Stimulated activated naive CD8-positive, alpha-beta T cell treated with anti-CD3 and anti-CD28 coated beads, Interleukin-15, Interleukin-2, amounts not matched to agents 100 ng/mL and 50 ng/mL, for 24 hours (primary cell): ENCODE measurements at regions not wholly inside any gene's neighbourhood (a gene's known extent, or its start where the extent isn't known, plus 50 kb on each side); places are given as distances from the start of the nearest gene placed in this dataset.

Experiments used
- H3K27ac Mint-ChIP-seq: one replicate; pipeline ENCODE4 v1.8.0; 2021; ENCODE audit warnings: mild to moderate bottlenecking, mixed read lengths
- H3K27me3 Mint-ChIP-seq: one replicate; pipeline ENCODE4 v1.8.0; 2021; ENCODE audit warnings: mixed read lengths
- H3K36me3 Mint-ChIP-seq: one replicate; pipeline ENCODE4 v1.8.0; 2021; ENCODE audit warnings: low read depth, mixed read lengths
- H3K4me1 Mint-ChIP-seq: one replicate; pipeline ENCODE4 v1.8.0; 2021; ENCODE audit warnings: low read depth, mixed read lengths
- H3K4me3 Mint-ChIP-seq: one replicate; pipeline ENCODE4 v1.8.0; 2021; ENCODE audit warnings: mild to moderate bottlenecking, mixed read lengths
- H3K9me3 Mint-ChIP-seq: one replicate; pipeline ENCODE4 v1.8.0; 2021; ENCODE audit warnings: mixed read lengths

DNA sequence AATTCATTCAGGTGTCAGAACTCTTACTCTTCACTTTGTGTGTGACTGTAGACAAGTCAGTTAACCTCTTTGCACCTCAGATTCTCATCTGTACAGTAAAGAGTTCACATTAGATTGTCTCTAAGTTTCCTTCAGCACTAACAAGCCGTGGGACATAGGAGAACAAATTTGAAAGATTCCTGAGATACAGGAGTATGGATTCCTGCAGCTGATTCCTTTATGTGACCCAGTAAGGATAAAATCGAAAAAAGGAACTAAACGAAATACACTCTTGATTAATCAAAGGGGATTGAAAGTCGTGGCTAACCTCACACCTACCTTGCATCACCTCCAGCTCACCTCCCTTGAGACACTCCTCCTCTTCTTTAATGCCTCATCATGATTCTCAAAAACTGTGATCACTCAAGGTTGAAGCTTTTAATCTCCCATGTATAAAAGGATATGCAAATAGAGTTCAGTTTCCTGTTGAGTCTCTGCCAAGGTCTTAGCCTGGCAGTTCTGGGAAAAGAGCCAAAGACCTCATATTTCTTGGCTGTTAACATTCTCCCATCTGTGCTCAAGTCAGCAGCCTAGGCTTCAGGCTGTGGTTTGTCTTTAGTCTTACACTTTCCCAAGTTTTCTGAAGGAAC, 156.6 kb downstream of the DAD1 start:
- no peaks in the 10 kb centered on the region for H3K27me3 Mint-ChIP-seq
- no peaks in the 10 kb centered on the region for H3K9me3 Mint-ChIP-seq
- H3K4me3 Mint-ChIP-seq: no peak overlapping the region
- peaks cover 36% of the 10 kb centered on the region for H3K4me1 Mint-ChIP-seq
- H3K27ac Mint-ChIP-seq: no peak overlapping the region
- no peaks in the 10 kb centered on the region for H3K36me3 Mint-ChIP-seq

DNA sequence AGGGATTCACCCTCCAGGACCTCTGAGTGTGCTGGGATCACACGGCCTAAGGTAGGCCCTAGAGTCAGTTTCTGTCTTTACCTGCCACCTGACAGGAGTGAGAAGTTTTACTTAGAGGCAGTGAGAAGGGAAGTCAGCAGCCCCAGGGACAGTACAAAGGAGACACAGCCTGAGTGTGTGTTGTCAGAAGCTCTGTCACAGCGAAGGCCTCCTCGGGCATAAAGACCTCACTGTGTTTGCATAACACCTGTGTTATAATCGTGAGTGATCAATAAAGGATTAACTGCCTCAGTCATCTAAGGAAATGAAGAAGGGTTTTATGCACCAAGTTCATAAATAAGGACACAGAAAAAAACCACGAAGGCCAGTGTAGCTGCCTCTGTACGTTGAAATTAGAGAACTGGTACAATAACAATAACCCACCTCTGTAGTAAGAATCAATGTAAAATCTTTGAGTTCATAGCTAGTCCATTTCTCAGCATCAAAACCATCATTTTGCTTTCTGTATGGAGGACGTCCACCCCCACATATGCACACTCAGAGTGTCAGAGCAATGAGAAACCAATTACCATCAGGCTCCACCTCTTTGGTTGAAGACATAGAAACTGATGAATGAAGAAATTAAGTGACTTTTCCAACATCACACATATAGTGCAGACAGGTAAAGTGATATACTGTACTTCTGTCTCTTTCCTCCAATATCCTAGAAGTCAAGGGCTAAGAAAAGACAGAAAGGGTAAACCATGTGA, 159.3 kb downstream of the DAD1 start:
- Mint-ChIP-seq H3K4me3 (no peak overlapping the region), H3K27me3 (no peaks in the 10 kb centered on the region), H3K27ac (no peak overlapping the region), H3K9me3 (no peaks in the 10 kb centered on the region), H3K36me3 (no peaks in the 10 kb centered on the region), H3K4me1 (peaks cover 36% of the 10 kb centered on the region)

DNA sequence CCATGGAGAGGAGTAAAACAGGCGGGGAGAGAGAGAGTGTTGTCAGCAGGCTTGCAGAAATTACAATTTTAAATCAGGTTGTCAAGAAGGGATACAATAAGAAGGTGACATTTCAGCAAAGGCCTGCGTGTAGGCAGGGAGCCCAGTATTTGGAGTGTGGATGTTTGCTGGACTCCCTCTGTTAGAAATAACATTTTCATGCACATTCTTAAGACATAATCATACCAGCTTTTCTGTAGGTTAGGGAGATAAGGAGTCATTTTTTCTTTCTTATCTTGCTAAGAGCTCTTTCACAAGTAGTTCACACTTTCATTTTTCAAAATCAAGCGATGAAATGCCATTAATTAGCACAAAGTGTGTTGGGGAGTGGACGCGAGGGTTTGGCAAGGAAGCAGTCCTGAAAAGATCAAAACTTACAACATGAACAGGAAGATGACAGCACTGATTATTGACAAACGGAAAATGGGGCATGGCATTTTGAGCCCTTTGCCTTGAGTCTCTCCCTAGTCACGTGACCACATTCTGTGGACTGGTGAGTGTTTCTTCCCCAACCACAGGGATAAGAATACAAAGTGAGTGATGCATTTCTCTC, 160.2 kb downstream of the DAD1 start:
- no peak overlapping the region for H3K4me3 Mint-ChIP-seq
- no peaks in the 10 kb centered on the region for H3K27me3 Mint-ChIP-seq
- no peak overlapping the region for H3K27ac Mint-ChIP-seq
- no peaks in the 10 kb centered on the region for H3K9me3 Mint-ChIP-seq
- H3K4me1 Mint-ChIP-seq: peaks cover 37% of the 10 kb centered on the region
- no peaks in the 10 kb centered on the region for H3K36me3 Mint-ChIP-seq

DNA sequence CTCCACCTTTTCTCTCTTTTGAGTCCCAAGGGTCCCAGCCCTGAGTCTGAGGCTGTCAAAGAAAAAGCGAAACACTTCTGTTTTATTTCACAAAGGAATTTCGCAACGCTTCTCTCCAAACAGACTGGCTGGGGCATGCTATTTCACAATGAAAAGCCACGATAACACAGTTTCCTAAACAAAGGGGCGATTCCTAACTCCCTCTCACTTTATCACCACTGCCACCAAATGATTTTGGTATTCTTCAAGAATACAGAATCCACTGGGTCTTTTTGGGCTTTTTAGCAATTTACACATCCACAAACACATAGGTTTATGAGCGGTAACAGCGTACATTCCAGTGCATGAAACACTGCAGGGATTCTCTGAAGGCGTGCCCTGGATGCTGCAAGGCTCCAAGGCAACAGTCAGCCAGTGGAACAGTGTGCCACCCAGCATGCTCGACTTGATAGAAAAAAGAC, 161.2 kb downstream of the DAD1 start:
- Mint-ChIP-seq H3K4me1 (peaks cover 34% of the 10 kb centered on the region), H3K36me3 (no peaks in the 10 kb centered on the region), H3K4me3 (no peak overlapping the region), H3K27ac (no peak overlapping the region), H3K27me3 (no peaks in the 10 kb centered on the region), H3K9me3 (no peaks in the 10 kb centered on the region)

DNA sequence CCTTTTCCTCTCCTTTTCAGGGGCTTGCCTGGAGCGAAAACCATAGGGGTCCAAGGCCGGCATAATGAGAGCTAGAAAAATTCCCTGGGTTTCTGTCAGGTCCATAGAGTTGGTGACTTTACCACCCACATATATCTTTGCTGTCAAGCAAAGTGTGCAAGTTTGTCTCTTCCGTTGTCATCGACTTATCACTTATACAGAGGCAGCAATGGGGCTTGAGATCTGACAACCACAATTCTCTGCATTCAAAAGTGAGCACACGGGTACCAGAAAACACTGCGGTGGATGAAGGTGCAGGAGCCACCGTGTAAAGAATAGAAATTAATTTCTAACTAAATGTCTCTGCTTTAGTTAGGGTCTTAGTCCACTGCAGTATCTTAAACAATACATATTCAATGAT, 162.3 kb downstream of the DAD1 start:
- H3K36me3 Mint-ChIP-seq: no peaks in the 10 kb centered on the region
- H3K9me3 Mint-ChIP-seq: no peaks in the 10 kb centered on the region
- no peak overlapping the region for H3K4me3 Mint-ChIP-seq
- H3K27ac Mint-ChIP-seq: no peak overlapping the region
- H3K4me1 Mint-ChIP-seq: peaks cover 35% of the 10 kb centered on the region
- no peaks in the 10 kb centered on the region for H3K27me3 Mint-ChIP-seq

DNA sequence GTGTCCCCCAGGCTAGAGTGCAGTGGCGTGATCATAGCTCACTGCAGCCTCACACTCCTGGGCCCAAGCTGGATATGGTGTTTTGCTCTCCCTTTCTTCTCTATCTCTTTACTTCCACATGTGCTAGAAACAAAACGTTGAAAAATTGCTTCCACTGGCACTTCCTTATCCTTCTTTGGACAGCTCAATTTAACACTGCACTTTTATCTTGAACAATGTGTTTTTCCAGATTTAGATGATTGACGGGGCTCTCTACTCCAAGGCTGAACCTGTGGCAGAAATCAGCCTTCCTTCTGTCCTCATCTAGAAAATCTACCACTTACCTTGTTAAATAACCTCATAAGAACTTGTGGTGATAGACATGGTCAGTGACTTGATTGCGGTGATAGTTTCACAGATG, 165.1 kb downstream of the DAD1 start:
- Mint-ChIP-seq H3K36me3 (no peaks in the 10 kb centered on the region), H3K27me3 (no peaks in the 10 kb centered on the region), H3K27ac (no peak overlapping the region), H3K9me3 (no peaks in the 10 kb centered on the region), H3K4me1 (peaks cover 34% of the 10 kb centered on the region), H3K4me3 (no peak overlapping the region)

DNA sequence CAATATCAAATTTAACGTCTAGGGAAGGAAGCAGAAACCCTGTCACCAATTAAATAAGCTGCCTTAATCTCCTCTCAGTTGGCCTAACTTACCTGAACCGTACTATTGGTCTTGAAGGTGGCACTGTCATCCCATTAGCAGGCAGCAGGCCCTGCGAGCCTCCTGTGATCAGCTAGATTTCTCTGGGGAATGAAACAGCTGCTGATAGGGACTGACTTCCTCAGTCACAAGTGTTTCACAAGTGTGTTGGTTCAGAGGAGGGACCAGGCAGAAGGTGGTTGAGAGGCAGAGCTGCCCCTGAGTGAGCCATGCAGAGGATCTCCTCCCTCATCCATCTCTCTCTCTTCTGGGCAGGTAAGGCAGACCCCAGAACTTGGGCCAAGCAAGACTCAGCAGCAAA, 166.8 kb downstream of the DAD1 start:
- Mint-ChIP-seq H3K4me1 (peaks cover 30% of the 10 kb centered on the region), H3K4me3 (no peak overlapping the region)

DNA sequence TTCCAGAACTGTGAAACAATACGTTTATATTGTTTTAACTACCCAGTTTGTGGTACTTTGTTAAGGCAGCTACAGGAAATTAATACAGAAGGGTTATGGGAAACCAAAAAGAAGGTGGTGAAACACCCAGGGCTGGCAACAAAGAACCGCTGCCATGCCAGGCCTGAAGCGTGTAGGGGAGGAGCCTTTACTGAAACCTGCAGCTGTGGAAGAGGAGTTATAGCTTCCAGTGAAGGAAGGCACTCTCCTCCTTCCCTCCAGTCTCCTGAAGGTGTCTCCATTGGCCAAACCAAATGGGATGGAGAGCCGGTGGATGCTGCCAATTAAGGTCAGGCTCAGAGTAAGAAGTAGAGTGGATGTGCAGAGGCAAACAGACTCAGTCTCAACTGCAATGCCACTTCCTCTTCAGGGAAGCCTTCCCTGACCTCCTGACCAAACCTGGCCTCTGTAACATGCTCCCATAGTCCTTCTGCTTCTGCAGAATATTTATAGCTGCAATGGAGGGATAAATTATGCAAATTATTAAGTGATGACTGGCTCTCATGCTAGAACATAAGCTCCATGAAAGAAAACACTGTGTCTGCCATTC, 168.3 kb downstream of the DAD1 start:
- H3K36me3 Mint-ChIP-seq: no peaks in the 10 kb centered on the region
- H3K27ac Mint-ChIP-seq: no peak overlapping the region
- H3K4me3 Mint-ChIP-seq: no peak overlapping the region
- H3K9me3 Mint-ChIP-seq: no peaks in the 10 kb centered on the region
- H3K27me3 Mint-ChIP-seq: no peaks in the 10 kb centered on the region
- H3K4me1 Mint-ChIP-seq: peaks cover 28% of the 10 kb centered on the region

More for the DNA sequence above, 166.8 kb downstream of the DAD1 start:
- H3K36me3 Mint-ChIP-seq: no peaks in the 10 kb centered on the region
- no peaks in the 10 kb centered on the region for H3K9me3 Mint-ChIP-seq
- H3K27ac Mint-ChIP-seq: no peak overlapping the region
- no peaks in the 10 kb centered on the region for H3K27me3 Mint-ChIP-seq

DNA sequence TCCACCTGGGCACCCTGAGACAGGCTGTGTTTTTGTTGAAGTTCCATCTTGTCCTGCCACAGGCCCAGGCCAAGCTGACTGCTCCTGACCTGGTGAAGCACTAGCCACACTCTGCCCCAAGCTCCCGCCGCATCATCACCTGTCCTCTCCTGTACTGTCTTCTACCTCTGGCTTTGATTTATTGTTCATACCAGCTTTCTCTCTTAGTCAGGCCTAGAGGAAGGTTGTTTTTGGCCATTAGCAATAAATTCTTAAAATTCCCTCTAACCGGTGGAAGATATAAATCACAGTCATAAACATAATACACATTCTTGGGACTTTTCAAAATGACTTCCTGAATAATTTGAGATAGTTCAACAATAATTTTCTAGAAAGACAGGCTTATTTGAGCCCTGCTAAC, 169.4 kb downstream of the DAD1 start:
- no peaks in the 10 kb centered on the region for H3K9me3 Mint-ChIP-seq
- H3K4me3 Mint-ChIP-seq: no peak overlapping the region
- no peak overlapping the region for H3K27ac Mint-ChIP-seq
- H3K27me3 Mint-ChIP-seq: no peaks in the 10 kb centered on the region
- no peaks in the 10 kb centered on the region for H3K36me3 Mint-ChIP-seq
- H3K4me1 Mint-ChIP-seq: peaks cover 28% of the 10 kb centered on the region

DNA sequence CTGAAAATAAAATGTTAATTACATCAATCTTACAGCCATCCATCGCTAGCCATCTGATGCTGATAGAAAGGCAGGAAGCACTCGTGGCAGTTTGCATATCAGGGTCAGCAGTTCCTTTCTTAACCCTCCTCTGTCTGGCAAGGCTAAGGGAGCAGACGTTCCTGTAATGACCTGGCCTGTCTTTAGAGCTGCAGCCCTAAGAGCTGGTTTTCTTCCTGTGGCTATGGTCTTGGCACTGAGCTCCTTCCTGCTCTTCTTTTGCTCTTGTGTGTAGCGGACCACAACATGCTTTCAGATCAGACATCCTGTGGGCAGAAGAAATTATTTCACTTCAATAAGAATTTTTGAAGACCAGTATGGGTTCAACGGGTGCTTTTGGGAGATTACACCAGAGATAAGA, 170.4 kb downstream of the DAD1 start:
- no peaks in the 10 kb centered on the region for H3K27me3 Mint-ChIP-seq
- H3K4me1 Mint-ChIP-seq: peaks cover 23% of the 10 kb centered on the region
- no peaks in the 10 kb centered on the region for H3K9me3 Mint-ChIP-seq
- H3K36me3 Mint-ChIP-seq: no peaks in the 10 kb centered on the region
- peak overlapping the region; percentile 55 for H3K27ac Mint-ChIP-seq
- H3K4me3 Mint-ChIP-seq: no peak overlapping the region

DNA sequence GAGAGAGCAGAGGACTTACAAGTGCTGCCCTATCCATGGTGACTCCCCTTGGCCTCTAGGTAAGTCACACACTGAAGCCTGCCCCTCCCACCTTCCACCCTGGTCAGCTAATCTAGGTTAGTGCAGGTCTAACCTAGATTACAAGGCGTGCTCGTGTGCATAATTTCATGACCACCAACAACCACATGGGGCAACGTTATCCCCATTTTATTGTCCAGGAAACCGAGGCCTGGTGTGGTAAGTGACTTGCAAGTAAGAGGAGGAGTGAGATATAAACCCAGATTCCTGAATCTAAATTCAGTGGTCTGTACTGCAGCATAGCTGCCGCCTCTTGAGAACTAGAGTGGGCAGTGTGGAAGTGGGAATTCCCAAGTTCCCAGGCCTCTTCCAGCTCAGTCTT, 171.1 kb downstream of the DAD1 start:
- H3K27me3 Mint-ChIP-seq: no peaks in the 10 kb centered on the region
- no peak overlapping the region for H3K4me3 Mint-ChIP-seq
- H3K4me1 Mint-ChIP-seq: peaks cover 23% of the 10 kb centered on the region
- no peaks in the 10 kb centered on the region for H3K9me3 Mint-ChIP-seq
- H3K36me3 Mint-ChIP-seq: no peaks in the 10 kb centered on the region
- H3K27ac Mint-ChIP-seq: no peak overlapping the region

DNA sequence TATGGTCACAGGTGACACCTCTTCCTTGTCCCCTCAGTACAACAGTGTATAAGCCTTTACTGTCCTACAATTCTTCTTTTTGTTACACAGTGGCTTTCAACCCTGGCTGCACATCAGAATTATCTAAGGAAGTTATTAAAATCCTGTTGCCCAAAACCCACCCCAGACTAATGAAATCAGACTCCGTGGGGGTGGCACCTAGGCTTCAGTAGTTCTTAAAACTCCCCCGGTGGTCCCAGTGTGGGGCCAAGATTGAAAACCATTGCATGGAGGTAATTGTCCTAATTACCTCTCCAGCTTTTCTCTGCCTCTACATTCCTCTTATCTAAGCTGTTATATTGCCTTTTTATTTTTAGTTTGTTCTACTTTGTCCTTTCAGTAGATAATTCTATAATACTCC, 172.8 kb downstream of the DAD1 start:
- Mint-ChIP-seq H3K9me3 (no peaks in the 10 kb centered on the region), H3K27ac (no peak overlapping the region), H3K4me3 (no peak overlapping the region), H3K36me3 (no peaks in the 10 kb centered on the region), H3K27me3 (no peaks in the 10 kb centered on the region), H3K4me1 (peaks cover 15% of the 10 kb centered on the region)

DNA sequence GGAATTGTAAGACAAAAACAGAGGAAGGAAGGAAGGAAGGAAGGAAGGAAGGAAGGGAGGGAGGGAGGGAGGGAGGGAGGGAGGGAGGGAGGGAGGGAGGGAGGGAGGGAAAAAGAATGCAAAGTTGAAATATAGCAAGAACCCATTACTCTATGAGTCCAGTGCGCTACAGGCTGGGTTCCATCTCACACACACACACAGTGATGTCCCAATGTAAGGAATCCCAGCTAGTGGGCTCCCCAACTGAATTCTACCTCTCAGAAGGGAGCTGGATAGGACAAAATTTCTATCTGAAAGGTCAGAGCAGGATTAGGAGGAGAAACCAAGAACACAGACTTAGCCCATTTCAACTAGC, 173.4 kb downstream of the DAD1 start:
- no peaks in the 10 kb centered on the region for H3K36me3 Mint-ChIP-seq
- no peaks in the 10 kb centered on the region for H3K27me3 Mint-ChIP-seq
- H3K4me3 Mint-ChIP-seq: no peak overlapping the region
- no peaks in the 10 kb centered on the region for H3K9me3 Mint-ChIP-seq
- H3K27ac Mint-ChIP-seq: no peak overlapping the region
- peaks cover 15% of the 10 kb centered on the region for H3K4me1 Mint-ChIP-seq

DNA sequence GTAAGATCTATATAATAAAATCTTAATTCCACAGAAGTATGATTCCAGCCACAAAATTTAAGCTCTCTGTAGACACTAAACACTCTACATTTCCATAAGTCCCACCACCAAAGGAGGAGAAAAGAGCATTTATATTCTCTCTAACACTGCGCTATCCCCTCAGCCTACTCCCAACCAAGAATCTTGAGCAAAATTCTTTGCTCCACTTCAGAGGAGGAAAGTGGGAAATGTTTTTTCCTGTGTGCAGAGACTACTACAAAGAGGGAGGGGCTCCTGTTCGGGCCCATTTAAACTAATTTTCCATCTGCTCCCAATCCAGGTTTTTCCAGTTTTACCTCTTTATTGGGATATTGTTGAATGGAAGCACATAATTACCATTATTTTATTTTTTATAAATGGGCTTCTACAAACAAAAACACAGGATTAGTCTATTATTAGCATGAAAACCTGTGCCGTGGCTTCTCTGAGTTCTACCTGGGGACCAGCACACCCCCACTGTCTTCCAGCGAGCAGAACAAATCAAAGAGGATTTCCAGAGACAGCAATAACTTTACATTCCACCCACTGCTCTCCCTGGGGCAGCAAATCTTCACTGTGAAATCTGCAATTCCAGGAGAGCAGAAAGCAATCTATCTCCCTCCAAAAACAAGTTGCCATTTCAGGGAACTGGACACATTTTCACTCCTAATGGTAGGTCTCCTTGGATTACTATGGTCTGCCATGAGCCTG, 174.0 kb downstream of the DAD1 start:
- H3K4me1 Mint-ChIP-seq: peaks cover 12% of the 10 kb centered on the region
- no peak overlapping the region for H3K27ac Mint-ChIP-seq
- no peaks in the 10 kb centered on the region for H3K27me3 Mint-ChIP-seq
- no peaks in the 10 kb centered on the region for H3K36me3 Mint-ChIP-seq
- H3K4me3 Mint-ChIP-seq: no peak overlapping the region
- H3K9me3 Mint-ChIP-seq: no peaks in the 10 kb centered on the region

DNA sequence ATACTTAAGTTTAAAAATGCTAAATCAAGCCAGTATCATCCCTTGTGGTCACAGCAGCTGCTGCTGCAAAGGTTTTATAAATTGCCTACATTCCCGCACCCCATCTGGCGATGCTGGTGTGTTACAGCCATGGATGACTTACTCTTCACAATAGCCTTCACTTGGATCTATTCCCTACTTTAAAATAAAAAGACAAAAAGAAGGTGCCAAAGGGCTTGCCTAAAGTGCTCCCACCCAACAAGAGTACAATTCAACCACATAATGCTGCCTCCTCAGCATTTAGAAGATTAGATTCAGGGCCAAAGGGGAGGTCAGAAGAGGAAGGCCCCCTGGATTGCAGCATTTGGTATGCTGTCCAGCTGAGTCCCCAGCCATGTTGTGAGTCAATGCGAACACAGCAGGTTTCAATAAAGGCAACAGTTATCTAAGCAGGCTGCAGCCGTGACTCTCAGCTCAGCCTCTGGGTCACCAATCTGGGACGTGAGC, 176.1 kb downstream of the DAD1 start:
- Mint-ChIP-seq H3K36me3 (no peaks in the 10 kb centered on the region), H3K27ac (no peak overlapping the region), H3K9me3 (no peaks in the 10 kb centered on the region), H3K27me3 (no peaks in the 10 kb centered on the region), H3K4me3 (no peak overlapping the region), H3K4me1 (no peaks in the 10 kb centered on the region)
